NCI-H524 treated with DMSO at 0.1 percent for 48 hours (cell line): ENCODE measurements at regions not wholly inside any gene's neighbourhood (a gene's known extent, or its start where the extent isn't known, plus 50 kb on each side); places are given as distances from the start of the nearest gene placed in this dataset.

Source experiments
- DNase-seq: peaks from one replicate; lab custom pipeline; 2025; lab: John Stamatoyannopoulos, UW

- peak; percentile 69 for DNase-seq
These were observed 97.1 kb upstream of the GRIK2 start for GRCh38 chr6:101296169-101296960.

- no peak for DNase-seq
These were observed 90.9 kb upstream of the GRIK2 start for GRCh38 chr6:101302593-101302992.

GRCh38 chr6:101303495-101303894, 90.0 kb upstream of the GRIK2 start:
- DNase-seq, result no peak

GRCh38 chr6:101312652-101313051, 80.9 kb upstream of the GRIK2 start:
- DNase-seq, result no peak

GRCh38 chr6:101322921-101323320, 70.6 kb upstream of the GRIK2 start:
- DNase-seq, result no peak

DNA sequence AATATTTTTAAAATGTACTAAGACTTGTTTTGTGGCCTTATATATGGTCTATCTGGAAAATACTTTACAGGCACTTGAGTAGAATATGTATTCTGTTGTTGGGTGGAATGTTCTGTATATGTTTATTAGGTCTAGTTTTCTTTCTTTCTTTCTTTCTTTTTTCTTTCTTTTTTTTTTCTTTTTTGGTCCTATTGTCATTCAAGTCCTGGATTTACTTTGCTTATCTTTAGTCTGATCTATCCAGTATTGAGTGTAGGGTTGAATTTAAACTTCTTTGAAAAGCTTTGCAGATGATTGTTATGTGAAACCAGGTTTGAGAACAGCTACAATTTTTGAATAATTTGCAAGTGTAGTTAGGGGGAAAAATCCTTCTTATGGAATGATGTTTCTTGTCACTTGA, 67.1 kb upstream of the GRIK2 start:
- no peak for DNase-seq

- no peak for DNase-seq
These were observed 51.6 kb upstream of the GRIK2 start for GRCh38 chr6:101341926-101342325.
